ENCODE measurements at regions not wholly inside any gene's neighbourhood (a gene's known extent, or its start where the extent isn't known, plus 50 kb on each side); places are given as distances from the start of the nearest gene placed in this dataset.
"Not testable (repeated sequence)": the region's sequence is repeated elsewhere in the genome, so short reads cannot be mapped to it uniquely, and the experiment has no call there.

GRCh38 chr7:12987238-12987637 is 299.8 kb downstream of the ARL4A start:
- no peak for DNase-seq (ENCODE audit: low spot score)

- DNase-seq (ENCODE audit: low spot score): no peak
Observed at GRCh38 chr7:12990440-12990839, 303.0 kb downstream of the ARL4A start.

- DNase-seq (ENCODE audit: low spot score): no peak
Observed at GRCh38 chr7:12993025-12993424, 305.6 kb downstream of the ARL4A start.

GRCh38 chr7:12995912-12996469 is 308.6 kb downstream of the ARL4A start:
- DNase-seq (ENCODE audit: low spot score): no peak

- no peak for DNase-seq (ENCODE audit: low spot score)
Observed at GRCh38 chr7:13007331-13007730, 319.9 kb downstream of the ARL4A start.

- no peak for DNase-seq (ENCODE audit: low spot score)
Observed at GRCh38 chr7:13009517-13009916, 322.1 kb downstream of the ARL4A start.

- no peak for DNase-seq (ENCODE audit: low spot score)
Observed at GRCh38 chr7:13014011-13014410, 326.6 kb downstream of the ARL4A start.

GRCh38 chr7:13016036-13016581 is 328.7 kb downstream of the ARL4A start:
- DNase-seq (ENCODE audit: low spot score): no peak

GRCh38 chr7:13016592-13017332 is 329.3 kb downstream of the ARL4A start:
- DNase-seq (ENCODE audit: low spot score): no peak

- DNase-seq (ENCODE audit: low spot score): no peak
Observed at GRCh38 chr7:13017333-13017857, 330.0 kb downstream of the ARL4A start.

- no peak for DNase-seq (ENCODE audit: low spot score)
Observed at GRCh38 chr7:13017881-13018280, 330.4 kb downstream of the ARL4A start.

GRCh38 chr7:13021566-13022300 is 334.3 kb downstream of the ARL4A start:
- no peak for DNase-seq (ENCODE audit: low spot score)

- no peak for DNase-seq (ENCODE audit: low spot score)
Observed at GRCh38 chr7:13024121-13024674, 336.8 kb downstream of the ARL4A start.

- not testable (repeated sequence) for DNase-seq (ENCODE audit: low spot score)
Observed at GRCh38 chr7:13025043-13025442, 337.6 kb downstream of the ARL4A start.

- no peak for DNase-seq (ENCODE audit: low spot score)
Observed at GRCh38 chr7:13027321-13027720, 339.9 kb downstream of the ARL4A start.

- DNase-seq (ENCODE audit: low spot score): no peak
Observed at GRCh38 chr7:13028036-13028824, 340.8 kb downstream of the ARL4A start.

GRCh38 chr7:13028825-13029099 is 341.3 kb downstream of the ARL4A start:
- no peak for DNase-seq (ENCODE audit: low spot score)

GRCh38 chr7:13031468-13031867 is 344.0 kb downstream of the ARL4A start:
- DNase-seq (ENCODE audit: low spot score): no peak

- DNase-seq (ENCODE audit: low spot score): no peak
Observed at GRCh38 chr7:13032084-13032483, 344.7 kb downstream of the ARL4A start.

- no peak for DNase-seq (ENCODE audit: low spot score)
Observed at GRCh38 chr7:13032576-13032975, 345.1 kb downstream of the ARL4A start.

GRCh38 chr7:13034693-13035092 is 347.3 kb downstream of the ARL4A start:
- no peak for DNase-seq (ENCODE audit: low spot score)

GRCh38 chr7:13035233-13035632 is 347.8 kb downstream of the ARL4A start:
- no peak for DNase-seq (ENCODE audit: low spot score)
